Adipocyte (in vitro differentiated cells): ENCODE measurements at regions not wholly inside any gene's neighbourhood (a gene's known extent, or its start where the extent isn't known, plus 50 kb on each side); places are given as distances from the start of the nearest gene placed in this dataset.

Experiments used
- DNase-seq: peaks from one replicate; pipeline ENCODE4 v3.0.0-alpha.2; 2015; ENCODE audit warnings: low read depth
- H3K27me3 ChIP-seq: replicated peaks from 2 replicates; pipeline ENCODE4 v1.7.0; 2013; ENCODE audit warnings: mild to moderate bottlenecking, low read length, moderate library complexity; ENCODE audit not compliant: control insufficient read depth, insufficient read depth
- H3K36me3 ChIP-seq: 2 replicates; pipeline ENCODE4 v1.7.0; 2013; ENCODE audit warnings: low read length, mild to moderate bottlenecking, moderate library complexity; ENCODE audit not compliant: control insufficient read depth, insufficient read depth, severe bottlenecking
- H3K4me1 ChIP-seq: 2 replicates; pipeline ENCODE4 v1.7.0; 2013; ENCODE audit warnings: mild to moderate bottlenecking, low read length, moderate library complexity; ENCODE audit not compliant: control insufficient read depth, insufficient read depth
- H3K4me3 ChIP-seq: 2 replicates; pipeline ENCODE4 v1.7.0; 2013; ENCODE audit warnings: mild to moderate bottlenecking, low read length, moderate library complexity
- H3K9ac ChIP-seq: 2 replicates; pipeline ENCODE4 v1.7.0; 2013; ENCODE audit warnings: mild to moderate bottlenecking, low read length, moderate library complexity
- H3K9me3 ChIP-seq: 2 replicates; pipeline ENCODE4 v1.7.0; 2013; ENCODE audit warnings: mild to moderate bottlenecking, low read length, moderate library complexity; ENCODE audit not compliant: control insufficient read depth

- Histone ChIP-seq H3K4me3 (no peak overlapping the region), H3K4me1 (peaks cover 16% of the 10 kb centered on the region), H3K9ac (no peak overlapping the region), H3K36me3 (no peaks in the 10 kb centered on the region), H3K9me3 (no peaks in the 10 kb centered on the region), H3K27me3 (no peaks in the 10 kb centered on the region)
- DNase-seq = no peak
Observed at GRCh38 chr9:75824816-75825568, 65.5 kb upstream of the PCSK5 start.

GRCh38 chr9:75826314-75826713, 64.2 kb upstream of the PCSK5 start:
- Histone ChIP-seq H3K4me3 (no peak overlapping the region), H3K9ac (no peak overlapping the region), H3K36me3 (no peaks in the 10 kb centered on the region), H3K27me3 (no peaks in the 10 kb centered on the region), H3K4me1 (peaks cover 16% of the 10 kb centered on the region), H3K9me3 (no peaks in the 10 kb centered on the region)
- DNase-seq = no peak

- Histone ChIP-seq H3K9me3 (no peaks in the 10 kb centered on the region), H3K4me1 (peaks cover 3% of the 10 kb centered on the region), H3K36me3 (no peaks in the 10 kb centered on the region), H3K27me3 (no peaks in the 10 kb centered on the region), H3K9ac (no peak overlapping the region), H3K4me3 (no peak overlapping the region)
- no peak for DNase-seq
Observed at GRCh38 chr9:75830303-75830702, 60.2 kb upstream of the PCSK5 start.

GRCh38 chr9:75833778-75834177, 56.7 kb upstream of the PCSK5 start:
- no peaks in the 10 kb centered on the region for H3K4me1 ChIP-seq
- no peaks in the 10 kb centered on the region for H3K9me3 ChIP-seq
- H3K9ac ChIP-seq = no peak overlapping the region
- H3K27me3 ChIP-seq = no peaks in the 10 kb centered on the region
- no peak overlapping the region for H3K4me3 ChIP-seq
- no peak for DNase-seq
- H3K36me3 ChIP-seq = no peaks in the 10 kb centered on the region

- Histone ChIP-seq H3K9me3 (no peaks in the 10 kb centered on the region), H3K27me3 (no peaks in the 10 kb centered on the region), H3K9ac (no peak overlapping the region), H3K4me1 (no peaks in the 10 kb centered on the region), H3K4me3 (no peak overlapping the region), H3K36me3 (no peaks in the 10 kb centered on the region)
- DNase-seq = no peak
Observed at GRCh38 chr9:75834878-75835277, 55.6 kb upstream of the PCSK5 start.
